Stimulated activated CD8-positive, alpha-beta memory T cell treated with anti-CD3 and anti-CD28 coated beads, Interleukin-12 subunit alpha, Interleukin-12 subunit beta, amount 100 ng/mL, for 4 hours (primary cell): ENCODE measurements at regions not wholly inside any gene's neighbourhood (a gene's known extent, or its start where the extent isn't known, plus 50 kb on each side); places are given as distances from the start of the nearest gene placed in this dataset.

Source experiments
- DNase-seq: peaks from one replicate; pipeline ENCODE4 v3.0.0-alpha.2; 2020; ENCODE audit warnings: low read depth

DNA sequence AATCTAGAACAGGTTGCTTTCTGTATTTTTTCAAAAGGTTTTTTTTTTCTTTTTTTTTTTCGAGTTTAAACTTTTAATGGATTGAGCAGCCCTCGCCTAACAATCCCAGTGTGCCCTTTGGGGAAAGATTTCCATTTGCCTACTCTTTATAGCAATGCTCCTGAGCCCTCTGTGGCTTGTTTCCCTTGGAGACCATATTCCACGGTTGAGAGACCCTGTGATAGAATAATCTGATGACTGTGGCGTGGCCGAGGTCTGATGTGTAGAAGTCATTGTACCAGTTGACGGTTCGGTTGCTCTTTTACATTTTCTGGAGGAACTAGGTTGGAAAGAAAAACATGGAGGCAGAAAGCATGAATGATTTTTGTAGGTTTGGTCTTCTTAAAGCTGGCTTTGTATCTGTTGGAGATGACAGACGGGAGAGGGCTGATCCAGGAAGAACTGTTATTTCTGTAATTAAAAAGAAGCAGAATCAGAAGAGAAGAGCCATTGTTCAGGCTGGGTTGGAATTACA, 305.7 kb upstream of the NRIP1 start:
- no peak for DNase-seq

- no peak for DNase-seq
These were observed 309.1 kb upstream of the NRIP1 start for GRCh38 chr21:15373941-15374340.

DNA sequence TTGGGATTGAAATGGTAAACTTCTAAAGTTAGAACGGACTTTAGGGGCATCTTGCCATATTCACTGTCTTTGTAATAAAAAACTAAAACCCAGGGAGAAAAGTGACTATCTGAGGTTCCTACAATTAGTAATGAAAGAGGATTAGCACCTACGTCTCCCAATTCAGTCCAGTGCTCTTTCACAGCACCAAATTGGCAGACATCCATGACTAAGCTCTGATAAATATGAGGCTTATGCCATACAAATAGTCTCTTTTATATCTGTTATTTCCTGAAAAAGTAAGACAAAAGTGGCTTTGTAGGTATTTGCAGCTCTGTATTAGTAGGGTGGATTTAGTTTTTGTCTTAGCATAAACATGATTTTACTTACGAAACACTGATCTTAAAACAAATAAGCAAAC, 315.0 kb upstream of the NRIP1 start:
- DNase-seq = no peak

GRCh38 chr21:15383588-15383987, 318.8 kb upstream of the NRIP1 start:
- DNase-seq = no peak

DNA sequence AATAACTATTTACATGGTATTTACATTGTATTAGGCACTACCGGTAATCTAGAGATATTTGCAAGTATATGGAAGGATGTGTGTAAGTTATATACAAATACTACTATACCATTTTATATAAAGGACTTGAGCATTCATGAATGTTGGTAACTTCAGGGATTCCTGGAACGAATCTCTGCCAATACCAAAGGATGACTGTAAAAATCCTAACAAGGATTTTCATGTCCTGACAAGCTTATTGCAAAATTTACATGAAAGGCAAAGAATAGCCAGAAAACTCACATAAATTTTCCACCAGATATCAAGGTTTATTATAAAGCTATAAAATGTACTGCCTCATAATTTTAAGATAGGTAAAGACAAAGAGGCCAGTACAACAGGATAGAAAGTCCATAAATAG, 325.2 kb upstream of the NRIP1 start:
- DNase-seq = no peak

GRCh38 chr21:15397258-15397657, 332.5 kb upstream of the NRIP1 start:
- no peak for DNase-seq

GRCh38 chr21:15400905-15401304, 328.9 kb upstream of the USP25 start:
- DNase-seq = no peak

- no peak for DNase-seq
These were observed 328.5 kb upstream of the USP25 start for GRCh38 chr21:15401331-15401730.

DNA sequence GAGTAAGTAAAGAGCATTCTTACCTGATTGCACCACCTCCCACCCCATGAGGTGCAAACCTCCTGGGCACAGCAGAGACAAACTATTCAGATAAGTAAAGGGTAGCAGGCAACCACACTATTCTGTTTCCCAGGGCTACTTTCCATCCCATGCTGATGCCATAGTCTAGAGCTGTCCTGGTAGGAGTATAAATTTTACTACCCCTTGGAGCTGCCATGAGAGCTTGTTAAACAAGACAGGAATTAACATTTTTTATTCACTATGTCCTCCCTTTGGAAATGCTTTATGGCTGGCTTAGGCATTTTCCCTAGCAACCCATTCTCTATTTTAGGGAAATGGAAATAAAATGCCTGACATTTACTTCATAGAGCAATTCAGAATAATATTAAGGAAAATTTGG, 324.6 kb upstream of the USP25 start:
- DNase-seq = no peak

DNA sequence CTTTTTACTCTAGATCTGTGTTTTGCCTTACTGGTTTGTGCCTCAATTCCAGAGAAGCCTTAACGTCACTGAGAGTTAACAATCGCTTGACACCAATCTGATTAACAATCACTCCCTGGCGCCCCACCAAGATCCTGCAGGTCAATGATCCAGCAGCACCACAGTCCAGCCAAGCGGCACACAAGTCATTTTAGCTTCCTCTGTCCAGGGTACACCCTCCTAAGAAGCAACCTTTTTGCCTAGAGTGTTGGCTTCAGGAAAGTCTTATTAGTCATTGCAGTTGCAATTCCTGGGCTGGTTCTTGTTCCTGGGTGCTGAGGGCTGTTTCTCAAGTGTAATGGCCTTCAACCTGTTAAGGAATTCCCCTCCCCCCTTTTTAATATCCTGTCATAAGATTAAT, 323.0 kb upstream of the USP25 start:
- no peak for DNase-seq

GRCh38 chr21:15407585-15407984, 322.2 kb upstream of the USP25 start:
- DNase-seq = no peak

DNA sequence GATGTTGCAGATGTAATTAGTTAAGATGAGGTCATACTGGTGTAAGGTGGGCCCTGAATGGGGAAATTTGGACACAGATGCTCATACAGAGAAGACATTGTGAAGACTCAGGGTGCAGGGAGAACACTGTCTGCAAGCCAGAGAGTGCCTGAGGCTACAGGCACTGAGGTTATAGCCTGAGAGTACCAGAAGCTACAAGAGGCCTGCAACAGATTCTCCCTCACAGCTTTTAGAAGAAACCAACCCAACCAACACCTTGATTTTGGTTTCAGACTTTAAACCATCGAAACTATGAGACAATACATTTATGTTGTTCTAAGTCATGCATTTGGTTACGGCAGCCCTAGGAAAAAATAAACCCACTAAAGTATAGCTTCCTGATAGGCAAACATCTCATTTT, 321.7 kb upstream of the USP25 start:
- no peak for DNase-seq

DNA sequence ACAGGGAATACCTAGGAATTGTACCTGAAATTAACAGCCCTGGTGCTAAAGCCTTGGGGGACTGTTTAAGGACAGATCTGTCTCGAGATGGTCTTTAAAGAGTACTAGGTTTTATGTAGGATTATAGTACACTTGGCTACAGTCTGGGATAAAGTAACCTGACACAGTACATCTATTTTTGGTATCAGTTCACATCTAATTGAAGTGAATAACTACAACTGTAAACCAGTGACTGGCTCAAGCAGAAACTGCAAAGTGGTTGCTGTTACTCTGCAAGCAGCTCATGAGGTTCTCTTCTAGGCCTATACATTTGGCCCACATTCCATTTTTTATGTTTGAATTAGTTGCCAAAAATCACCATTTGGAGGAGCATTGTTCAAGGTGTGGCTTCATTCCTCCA, 320.8 kb upstream of the USP25 start:
- no peak for DNase-seq

GRCh38 chr21:15410853-15411252, 318.9 kb upstream of the USP25 start:
- DNase-seq = no peak

DNA sequence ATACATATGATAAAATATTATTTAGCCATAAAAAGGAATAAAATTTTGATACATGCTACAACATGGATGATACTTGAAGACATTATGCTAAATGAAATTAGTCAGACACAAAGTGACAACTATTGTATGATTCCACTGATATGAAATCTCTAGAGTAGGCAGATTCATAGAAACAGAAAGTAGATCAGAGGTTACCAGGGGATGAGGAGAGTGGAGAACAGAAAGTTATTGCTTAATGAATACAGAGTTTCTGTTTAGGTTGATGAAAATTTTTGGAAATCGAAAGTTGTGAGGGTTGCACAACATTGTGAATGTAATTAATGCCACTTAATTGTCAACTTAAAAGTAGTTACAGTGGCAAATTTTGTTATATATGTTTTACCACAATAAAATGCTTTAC, 315.7 kb upstream of the USP25 start:
- no peak for DNase-seq

- no peak for DNase-seq
These were observed 314.1 kb upstream of the USP25 start for GRCh38 chr21:15415541-15416261.

DNA sequence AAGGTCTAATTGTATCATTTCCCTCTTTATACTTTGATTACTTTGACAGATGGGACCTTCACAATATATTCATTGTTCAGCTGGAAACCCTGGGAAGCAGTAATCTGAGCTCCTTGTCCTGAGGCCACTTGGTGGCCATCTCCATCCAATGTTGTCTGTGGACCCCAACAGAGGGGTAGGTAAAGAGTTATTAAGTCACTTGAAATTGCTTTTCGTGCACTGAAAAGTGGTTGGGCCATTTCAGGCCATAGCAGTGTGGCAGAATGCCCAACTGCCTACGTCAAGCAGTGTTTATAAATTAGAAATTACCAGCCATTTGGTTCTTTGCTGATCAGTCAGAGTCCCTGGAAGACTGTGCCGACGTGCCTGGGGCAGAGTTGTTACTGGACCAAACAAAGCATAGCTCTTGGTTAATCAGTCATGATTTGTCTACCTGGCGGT, 308.3 kb upstream of the USP25 start:
- DNase-seq = no peak

DNA sequence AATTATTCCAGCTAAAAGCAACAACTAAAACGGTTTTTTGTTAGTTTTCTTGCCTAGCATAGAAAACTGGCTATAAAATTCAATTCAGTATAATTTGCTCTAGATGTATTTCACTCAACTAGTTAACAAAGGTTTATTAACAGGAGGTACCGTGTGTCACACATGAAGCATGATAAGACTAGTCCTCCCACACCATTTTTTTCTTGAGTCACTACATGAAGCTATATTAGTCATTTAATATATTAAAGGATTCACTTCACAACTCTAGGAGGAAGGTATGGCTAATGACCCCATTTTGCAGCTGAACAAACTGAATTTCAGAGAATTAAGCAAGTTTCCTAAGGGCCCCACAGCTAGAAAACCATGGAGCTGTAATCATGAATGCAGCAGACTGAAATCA, 307.8 kb upstream of the USP25 start:
- DNase-seq = no peak

- DNase-seq = no peak
These were observed 307.0 kb upstream of the USP25 start for GRCh38 chr21:15422783-15423182.

DNA sequence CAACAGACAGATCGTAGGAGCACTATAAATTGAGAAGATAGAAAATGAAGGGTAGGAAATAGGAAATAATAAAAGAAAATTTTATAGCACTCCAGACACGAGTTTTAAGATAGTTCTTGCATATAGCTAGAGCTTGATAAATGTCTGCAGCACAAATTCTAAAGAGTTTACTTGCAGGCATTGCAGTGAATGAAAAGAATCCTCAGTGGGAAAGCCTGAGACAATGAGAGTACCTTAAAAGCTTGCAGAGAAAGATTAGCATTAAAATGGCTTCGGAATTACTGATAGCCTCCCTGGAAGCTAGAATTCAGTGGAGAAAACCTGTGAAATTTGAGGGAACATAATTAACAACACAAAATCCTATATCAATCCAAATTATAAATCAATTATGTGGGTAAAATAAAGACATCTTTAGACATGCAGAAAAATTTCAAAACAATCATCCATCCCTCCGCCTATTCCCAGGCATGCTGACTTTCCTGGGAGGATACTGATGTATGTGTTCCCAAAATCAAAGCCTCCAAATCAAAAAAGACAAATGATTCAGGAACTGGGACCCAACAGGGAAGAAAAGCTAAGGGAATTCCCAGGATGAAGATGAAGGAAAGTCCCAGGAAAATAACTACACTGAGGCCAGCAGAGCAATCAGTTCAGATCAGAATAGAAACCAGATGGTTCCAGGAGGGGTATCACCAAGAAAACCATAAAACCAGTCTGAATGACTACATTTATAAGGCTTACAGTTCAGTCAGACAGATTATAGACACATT, 305.9 kb upstream of the USP25 start:
- DNase-seq = no peak

DNA sequence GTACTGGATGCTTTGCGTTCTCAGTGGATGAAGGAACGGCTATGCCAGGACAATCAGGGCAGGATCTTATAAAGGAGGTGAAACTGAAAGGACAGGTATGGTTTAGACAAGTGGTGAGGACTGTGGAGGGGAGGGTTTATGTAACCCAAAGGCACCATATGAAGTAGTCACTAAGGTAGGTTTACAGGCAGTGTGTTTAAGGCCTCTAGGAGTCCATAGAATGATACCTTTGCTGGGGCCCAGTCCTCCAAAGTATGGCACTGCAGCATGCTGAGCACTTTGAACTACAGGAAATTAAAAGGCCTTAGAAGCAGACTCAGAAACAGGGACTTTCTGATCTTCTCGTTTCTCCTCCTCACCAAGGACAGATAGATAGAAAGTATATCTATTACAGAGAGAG, 304.7 kb upstream of the USP25 start:
- no peak for DNase-seq

- no peak for DNase-seq
These were observed 299.8 kb upstream of the USP25 start for GRCh38 chr21:15430023-15430422.

DNA sequence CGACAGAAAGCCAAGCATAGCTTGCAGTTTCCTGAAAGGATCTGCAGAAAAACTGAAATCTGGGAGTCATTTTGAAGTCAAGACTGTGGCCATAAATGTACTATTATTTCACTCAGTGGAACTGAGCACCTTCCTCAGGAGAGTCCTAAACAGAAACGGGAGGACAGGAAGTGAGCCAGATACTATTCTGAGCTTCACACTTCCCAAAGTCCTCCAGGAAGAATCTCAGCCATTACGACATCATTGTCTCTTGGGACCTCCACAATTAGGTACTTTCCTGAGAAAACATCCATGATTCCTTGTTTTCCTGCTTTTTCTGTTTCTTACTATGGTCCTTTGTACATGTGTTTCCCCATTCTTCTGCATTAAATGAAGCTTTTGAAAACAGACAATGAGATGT, 299.2 kb upstream of the USP25 start:
- DNase-seq = no peak

DNA sequence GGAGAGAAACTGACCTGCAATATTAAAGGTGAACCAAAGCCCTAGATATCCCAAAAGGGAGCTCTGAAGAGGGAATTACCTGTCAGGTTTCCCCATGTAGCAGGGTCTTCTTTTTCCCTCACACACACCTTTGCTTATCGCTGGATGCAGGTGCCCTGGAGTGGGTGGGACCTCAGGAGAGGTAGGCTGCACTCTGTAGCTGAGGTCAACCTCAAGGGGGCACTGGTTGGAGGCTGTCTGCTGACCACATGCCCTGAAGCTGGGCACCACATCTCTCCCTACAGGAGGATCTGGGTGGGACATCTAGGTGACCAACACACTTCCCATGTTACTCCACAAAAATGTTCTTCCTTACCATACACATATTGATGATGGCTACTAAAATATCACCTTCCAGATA, 298.7 kb upstream of the USP25 start:
- DNase-seq = no peak
